H1 (cell line): ENCODE measurements at regions not wholly inside any gene's neighbourhood (a gene's known extent, or its start where the extent isn't known, plus 50 kb on each side); places are given as distances from the start of the nearest gene placed in this dataset.

Source experiments
- CTCF ChIA-PET: fragments of 300-600 bp; sonication (Branson Sonifier 250); formaldehyde crosslinking; loops from one replicate; lab custom pipeline; 2021; ENCODE audit not compliant: partially characterized antibody; lab: Charles Lee
- POLR2A ChIA-PET: fragments of 300-600 bp; sonication (Branson Sonifier 250); formaldehyde crosslinking; loops from one replicate; lab custom pipeline; 2021; ENCODE audit warnings: inconsistent platforms; ENCODE audit not compliant: partially characterized antibody; lab: Charles Lee
- DNase-seq, 2 experiments: peaks; one replicate each; pipeline versions ENCODE4 v3.0.0 to v3.0.0-alpha.2; 2010 to 2022; ENCODE audit warnings: low spot score in 2 of 2, low read depth in 1 of 2, mixed read lengths in 1 of 2
- FAIRE-seq: peaks from 2 replicates; lab custom pipeline; 2011; peaks lifted over from hg19 to GRCh38; lab: Jason Lieb, UNC
- H2AFZ ChIP-seq: 2 replicates; pipeline ENCODE4 v1.8.1; 2012; ENCODE audit warnings: low read length, inconsistent platforms
- H2AK5ac ChIP-seq: 2 replicates; pipeline ENCODE4 v1.6.1; 2013; ENCODE audit warnings: low read depth, low read length
- H2BK120ac ChIP-seq: replicated peaks from 2 replicates; pipeline ENCODE3; 2013; ENCODE audit warnings: low read depth, low read length, inconsistent platforms
- H2BK12ac ChIP-seq: 2 replicates; pipeline ENCODE4 v1.6.1; 2013; ENCODE audit warnings: low read depth, low read length
- H2BK15ac ChIP-seq: 2 replicates; pipeline ENCODE4 v1.6.1; 2013; ENCODE audit warnings: low read length
- H2BK20ac ChIP-seq: 2 replicates; pipeline ENCODE4 v1.6.1; 2013; ENCODE audit warnings: low read length
- H2BK5ac ChIP-seq: 2 replicates; pipeline ENCODE4 v1.6.1; 2013; ENCODE audit warnings: low read depth, low read length
- H3K14ac ChIP-seq: 2 replicates; pipeline ENCODE4 v1.6.1; 2013; ENCODE audit warnings: inconsistent platforms; ENCODE audit not compliant: insufficient read length
- H3K18ac ChIP-seq: 2 replicates; pipeline ENCODE4 v1.6.1; 2013; ENCODE audit warnings: low read length; ENCODE audit errors: extremely low read depth
- H3K23ac ChIP-seq: 2 replicates; pipeline ENCODE4 v1.6.1; 2013; ENCODE audit warnings: inconsistent platforms; ENCODE audit not compliant: insufficient read length
- H3K23me2 ChIP-seq: 2 replicates; pipeline ENCODE4 v1.6.1; 2013; ENCODE audit warnings: low read depth, low read length
- H3K27ac ChIP-seq: 2 replicates; pipeline ENCODE4 v1.6.1; 2011; ENCODE audit warnings: low read depth, low read length, inconsistent platforms
- H3K27me3 ChIP-seq, 4 experiments: replicated peaks in 1 of 4; 1 replicate in 1 of 4; 2 replicates in 3 of 4; pipeline versions ENCODE4 v1.6.1 to v1.8.1; 2011 to 2013; ENCODE audit warnings: low read length in 3 of 4, mild to moderate bottlenecking in 3 of 4, inconsistent platforms in 2 of 4, mixed read lengths in 2 of 4, moderate library complexity in 1 of 4; ENCODE audit not compliant: control insufficient read depth in 3 of 4, insufficient read depth in 3 of 4; ENCODE audit errors: extremely low read depth in 1 of 4
- H3K36me3 ChIP-seq, 4 experiments: 2 replicates each; pipeline versions ENCODE4 v1.6.1 to v1.8.1; 2011 to 2013; ENCODE audit warnings: mild to moderate bottlenecking in 4 of 4, low read length in 3 of 4, moderate library complexity in 2 of 4, control low read depth in 1 of 4, inconsistent platforms in 1 of 4; ENCODE audit not compliant: insufficient read depth in 4 of 4, control insufficient read depth in 2 of 4
- H3K4ac ChIP-seq: replicated peaks from 2 replicates; pipeline ENCODE3; 2013; ENCODE audit warnings: low read length, low read depth, mixed read lengths, inconsistent platforms; ENCODE audit not compliant: insufficient read length
- H3K4me1 ChIP-seq, 4 experiments: replicated peaks in 1 of 4; 1 replicate in 1 of 4; 2 replicates in 3 of 4; pipeline versions ENCODE4 v1.6.1 to v1.8.1; 2011 to 2013; ENCODE audit warnings: low read length in 3 of 4, inconsistent platforms in 2 of 4, mixed read lengths in 1 of 4; ENCODE audit not compliant: insufficient read depth in 4 of 4, control insufficient read depth in 3 of 4
- H3K4me2 ChIP-seq, 2 experiments: 2 replicates each; pipeline versions ENCODE4 v1.6.1 to v1.8.1; 2011 to 2013; ENCODE audit warnings: low read depth in 2 of 2, low read length in 2 of 2, control low read depth in 1 of 2, inconsistent platforms in 1 of 2, mild to moderate bottlenecking in 1 of 2; ENCODE audit not compliant: insufficient read depth in 1 of 2
- H3K4me3 ChIP-seq, 4 experiments: fragments of 200-600, 300-600 bp in 1 of 4; sonication (generic), shearing (Covaris generic), sonication (Bioruptor Twin) in 1 of 4; 2 replicates each; pipeline versions ENCODE4 v1.5.1 to v1.8.1; 2011 to 2016; ENCODE audit warnings: low read length in 4 of 4, low read depth in 3 of 4, control low read depth in 2 of 4, inconsistent platforms in 2 of 4, mild to moderate bottlenecking in 2 of 4, mixed read lengths in 1 of 4, moderate library complexity in 1 of 4; ENCODE audit not compliant: insufficient read depth in 2 of 4; ENCODE audit errors: extremely low read depth in 1 of 4
- H3K56ac ChIP-seq: replicated peaks from 2 replicates; pipeline ENCODE3; 2013; ENCODE audit warnings: low read depth, mild to moderate bottlenecking, mixed read lengths, low read length, inconsistent platforms; ENCODE audit not compliant: insufficient read length
- H3K79me1 ChIP-seq: 2 replicates; pipeline ENCODE4 v1.6.1; 2013; ENCODE audit warnings: low read depth, low read length, control low read depth
- H3K79me2 ChIP-seq, 2 experiments: 2 replicates each; pipeline versions ENCODE4 v1.6.1 to v1.8.1; 2012 to 2013; ENCODE audit warnings: low read length in 2 of 2, mild to moderate bottlenecking in 2 of 2, inconsistent platforms in 1 of 2; ENCODE audit not compliant: insufficient read depth in 2 of 2, control insufficient read depth in 1 of 2
- H3K9ac ChIP-seq, 4 experiments: replicated peaks in 1 of 4; 1 replicate in 1 of 4; 2 replicates in 3 of 4; pipeline versions ENCODE4 v1.6.1 to v1.8.1; 2011 to 2013; ENCODE audit warnings: low read depth in 3 of 4, low read length in 3 of 4, control low read depth in 2 of 4, mild to moderate bottlenecking in 2 of 4, moderate library complexity in 2 of 4, inconsistent platforms in 1 of 4; ENCODE audit errors: extremely low read depth in 1 of 4
- H3K9me3 ChIP-seq, 2 experiments: 2 replicates each; pipeline versions ENCODE4 v1.6.1 to v1.8.1; 2012 to 2013; ENCODE audit warnings: mild to moderate bottlenecking in 2 of 2, moderate library complexity in 2 of 2, control low read depth in 1 of 2, inconsistent platforms in 1 of 2, low read depth in 1 of 2, low read length in 1 of 2, mixed read lengths in 1 of 2; ENCODE audit not compliant: insufficient read depth in 2 of 2
- H4K20me1 ChIP-seq, 2 experiments: replicated peaks in 1 of 2; 2 replicates each; pipeline versions ENCODE3 to v1.8.1; 2011 to 2013; ENCODE audit warnings: inconsistent platforms in 2 of 2, low read length in 2 of 2, mild to moderate bottlenecking in 1 of 2; ENCODE audit not compliant: insufficient read depth in 2 of 2, control insufficient read depth in 1 of 2
- H4K5ac ChIP-seq: 2 replicates; pipeline ENCODE4 v1.6.1; 2013; ENCODE audit warnings: low read length, low read depth, mixed read lengths, inconsistent platforms; ENCODE audit not compliant: insufficient read length
- H4K8ac ChIP-seq: 2 replicates; pipeline ENCODE4 v1.8.0; 2013; ENCODE audit warnings: mild to moderate bottlenecking, moderate library complexity, low read length, inconsistent platforms; ENCODE audit not compliant: insufficient read depth; ENCODE audit errors: extremely low read depth
- H4K91ac ChIP-seq: replicated peaks from 2 replicates; pipeline ENCODE3; 2013; ENCODE audit warnings: low read length, mixed read lengths, inconsistent platforms; ENCODE audit not compliant: insufficient read length
- CHD2 ChIP-seq: IDR thresholded peaks from 2 replicates; pipeline ENCODE4 v1.6.1; 2012; ENCODE audit warnings: low read length, improper control_type of control experiment
- RBBP5 ChIP-seq: IDR thresholded peaks from 2 replicates; pipeline ENCODE4 v1.7.1; 2012; ENCODE audit warnings: low read depth, mild to moderate bottlenecking, inconsistent platforms, low read length, moderate library complexity, borderline replicate concordance
- SRF ChIP-seq: IDR thresholded peaks from 2 replicates; pipeline ENCODE4 v1.6.1; 2011; ENCODE audit warnings: mild to moderate bottlenecking, low read depth, low read length, moderate library complexity
- SUZ12 ChIP-seq: fragments of 200-600 bp; sonication (generic); IDR thresholded peaks from 2 replicates; pipeline ENCODE4 v1.6.1; 2012; ENCODE audit warnings: mild to moderate bottlenecking, inconsistent platforms, low read length, moderate library complexity, mixed read lengths
- WGBS, 2 experiments: shearing (Covaris generic) in 1 of 2; methylation state at CpG; one replicate each; pipeline versions ENCODE4 v1.1.6 to v1.1.7; 2013 to 2015; ENCODE audit warnings: low lambda C conversion rate in 2 of 2, mixed read lengths in 2 of 2, inconsistent platforms in 1 of 2, low coverage in 1 of 2, missing lambda C conversion rate in 1 of 2; ENCODE audit not compliant: insufficient replicate concordance in 2 of 2, insufficient coverage in 1 of 2, insufficient read length in 1 of 2; ENCODE audit errors: extremely low coverage in 1 of 2, missing lambda C conversion rate in 1 of 2; 5-methylcytosine and 5-hydroxymethylcytosine counted together

DNA sequence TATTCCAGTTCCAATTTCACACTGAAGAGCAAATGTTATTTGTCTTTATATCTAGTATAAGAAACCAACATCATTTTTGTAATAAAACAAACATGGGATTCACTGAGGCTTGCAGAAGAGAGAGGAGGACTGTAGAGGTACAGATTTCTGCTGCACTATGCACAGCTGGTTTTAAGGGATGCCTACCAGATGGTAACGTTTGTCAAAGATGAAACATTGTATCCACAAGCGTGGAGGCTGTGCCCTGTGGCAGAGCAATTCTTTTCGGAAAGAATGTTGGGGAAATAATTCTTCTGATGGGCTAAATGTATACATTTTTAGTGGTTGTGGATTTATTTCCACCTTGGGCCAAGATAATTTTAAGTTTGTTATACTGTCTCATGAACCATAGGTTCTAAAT is 272.4 kb downstream of the DUSP10 start:
- no peak overlapping the region for H3K4me3 ChIP-seq

More for the DNA sequence above, 272.4 kb downstream of the DUSP10 start:
- ChIA-PET POLR2A (no interaction called here), CTCF (interaction anchor here (1.4 to 2.1 kb wide), 2 partner anchors 9 to 34 kb away, joined by 5 read pairs; no protein-coding TSS in a partner anchor)
- no peak overlapping the region for H2BK5ac ChIP-seq
- no peak overlapping the region for H3K23ac ChIP-seq
- no peak overlapping the region for H3K4me2 ChIP-seq
- no peak overlapping the region for H2BK15ac ChIP-seq
- 85% methylated on average over 3 of the region's 3 CpGs; no CpG with 5 or more reads in 1 of the 2 experiments for WGBS, 2 experiments
- TF ChIP-seq SUZ12, result no peak
- no peak for TF ChIP-seq CHD2
- TF ChIP-seq RBBP5, result no peak
- TF ChIP-seq SRF, result no peak
- H3K4me1 ChIP-seq, result no peaks in the 10 kb centered on the region
- H3K79me1 ChIP-seq, result no peaks in the 10 kb centered on the region
- no peak overlapping the region for H3K27ac ChIP-seq
- H2AK5ac ChIP-seq, result no peak overlapping the region
- H4K20me1 ChIP-seq, result no peaks in the 10 kb centered on the region
- H2AFZ ChIP-seq, result no peak overlapping the region
- H3K4ac ChIP-seq, result no peak overlapping the region
- H4K91ac ChIP-seq, result no peak overlapping the region
- no peak overlapping the region for H4K5ac ChIP-seq
- H2BK12ac ChIP-seq, result no peak overlapping the region
- no peaks in the 10 kb centered on the region for H3K9me3 ChIP-seq
- DNase-seq (no peak), FAIRE-seq (no peak)
- H3K23me2 ChIP-seq, result no peaks in the 10 kb centered on the region
- H3K14ac ChIP-seq, result no peak overlapping the region
- no peaks in the 10 kb centered on the region for H3K27me3 ChIP-seq
- H3K36me3 ChIP-seq, result no peaks in the 10 kb centered on the region
- H3K9ac ChIP-seq, result no peak overlapping the region
- H3K18ac ChIP-seq, result no peak overlapping the region
- no peak overlapping the region for H3K56ac ChIP-seq
- H4K8ac ChIP-seq, result no peak overlapping the region
- no peak overlapping the region for H2BK120ac ChIP-seq
- H3K79me2 ChIP-seq, result no peaks in the 10 kb centered on the region
- H2BK20ac ChIP-seq, result no peak overlapping the region
